ENCODE measurements at regions not wholly inside any gene's neighbourhood (a gene's known extent, or its start where the extent isn't known, plus 50 kb on each side); places are given as distances from the start of the nearest gene placed in this dataset.

GRCh38 chr5:167813389-167813788, 478.1 kb upstream of the WWC1 start:
- no peak for DNase-seq

GRCh38 chr5:167814040-167814439, 477.4 kb upstream of the WWC1 start:
- no peak for DNase-seq

GRCh38 chr5:167814828-167815227, 476.6 kb upstream of the WWC1 start:
- peak; percentile 43 for DNase-seq

DNA sequence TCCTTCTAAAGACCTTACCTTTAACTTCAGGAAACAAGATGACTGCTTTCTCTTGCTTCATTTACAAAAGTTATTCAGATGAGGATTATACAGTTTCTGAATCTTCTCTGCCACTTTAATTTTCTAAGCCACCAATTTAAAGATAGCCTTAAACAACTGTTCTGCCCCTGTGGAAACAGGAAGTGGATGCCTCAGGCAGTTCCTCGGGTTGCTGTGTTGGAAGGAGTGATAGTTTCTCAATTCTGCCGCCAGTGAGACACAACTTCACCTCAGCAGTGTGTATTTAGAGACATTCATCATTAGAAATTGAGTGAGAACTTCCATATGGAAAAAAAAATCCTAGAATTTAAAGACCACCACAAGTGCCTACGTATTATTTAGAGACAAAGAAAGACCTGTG, 475.1 kb upstream of the WWC1 start:
- DNase-seq = no peak

DNA sequence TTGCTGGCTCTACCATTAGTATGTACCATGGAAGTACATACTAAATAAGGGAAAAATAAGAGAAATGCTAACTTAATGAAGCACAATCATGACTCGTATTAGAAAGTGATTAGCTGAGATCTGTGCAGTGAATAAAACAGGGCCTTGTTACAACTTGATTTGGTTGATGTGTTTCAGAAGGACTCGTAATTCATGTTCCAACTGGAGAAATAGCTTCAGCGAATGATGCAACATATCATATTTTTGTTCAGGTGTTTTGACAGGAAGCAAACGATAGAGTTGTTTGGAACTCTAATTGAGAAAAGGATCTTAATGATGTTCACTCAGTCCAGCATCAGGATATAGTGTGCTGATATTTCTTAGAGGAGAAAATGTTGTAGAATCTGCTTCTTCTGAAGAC, 474.6 kb upstream of the WWC1 start:
- DNase-seq = no peak

DNA sequence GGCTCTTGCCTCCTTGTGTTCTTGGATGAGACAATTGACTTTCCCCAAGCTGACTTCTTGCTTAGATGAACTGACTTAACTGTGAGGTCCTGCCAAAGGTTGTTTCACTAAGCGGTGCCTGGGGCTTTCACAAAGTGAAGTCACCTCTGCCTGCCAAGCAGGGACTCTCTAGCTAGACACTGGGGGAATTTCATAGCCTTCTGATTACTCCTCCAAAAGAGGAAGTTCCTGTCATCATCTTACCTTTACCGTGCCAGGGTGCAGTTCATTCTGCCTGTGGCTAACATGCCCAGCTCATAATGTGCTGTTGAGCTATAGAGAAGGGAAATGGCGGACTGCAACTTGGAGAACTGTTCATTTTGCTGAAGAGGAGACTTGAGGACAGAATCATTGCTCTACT, 472.0 kb upstream of the WWC1 start:
- DNase-seq = no peak

DNA sequence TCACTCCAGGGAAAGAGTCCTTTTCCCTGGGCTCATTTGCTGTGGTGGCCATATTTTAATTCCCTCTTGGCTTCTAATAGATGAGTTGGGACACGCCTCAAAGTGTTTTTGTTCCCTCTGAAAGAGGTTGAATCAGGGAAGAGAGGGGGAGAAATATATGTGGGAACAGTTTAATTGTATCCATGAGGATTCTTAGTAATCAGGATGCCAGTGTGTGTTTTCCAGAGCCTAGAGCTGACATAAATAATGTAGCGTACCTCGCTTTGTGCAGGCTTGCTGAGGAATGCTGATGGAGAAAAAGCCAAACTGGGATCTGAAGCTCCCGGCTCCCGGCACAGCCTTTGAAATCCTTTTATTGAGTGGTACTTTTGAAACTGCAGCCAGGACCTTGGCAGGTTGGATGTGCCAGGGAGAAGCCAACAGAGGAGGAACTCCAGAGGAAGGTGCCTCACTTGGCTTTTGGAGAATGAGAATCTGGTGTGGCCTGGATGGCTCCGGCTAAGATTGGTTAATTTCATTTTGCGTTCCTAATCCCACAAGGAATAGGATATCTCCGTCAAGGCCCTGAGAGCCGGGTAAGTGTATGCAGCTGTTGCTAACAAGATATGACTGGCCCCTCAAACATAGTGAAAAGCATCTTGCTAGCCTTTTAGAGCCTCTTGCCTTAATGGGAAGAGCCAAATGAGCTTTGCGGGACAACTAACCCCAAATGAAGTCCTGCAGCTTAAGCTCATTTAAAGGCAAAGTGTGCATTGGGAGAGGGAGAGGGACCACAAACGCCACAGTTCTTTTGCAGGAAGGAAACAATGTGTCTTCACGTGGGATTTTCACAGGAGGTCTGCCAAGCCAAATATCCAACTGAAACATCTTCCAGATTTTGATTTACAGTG, 471.1 kb upstream of the WWC1 start:
- DNase-seq = peak; percentile 43

- DNase-seq = no peak
Observed at GRCh38 chr5:167821151-167821550, 470.3 kb upstream of the WWC1 start.

- DNase-seq = no peak
Observed at GRCh38 chr5:167821669-167822068, 469.8 kb upstream of the WWC1 start.

- no peak for DNase-seq
Observed at GRCh38 chr5:167822241-167822640, 469.2 kb upstream of the WWC1 start.

DNA sequence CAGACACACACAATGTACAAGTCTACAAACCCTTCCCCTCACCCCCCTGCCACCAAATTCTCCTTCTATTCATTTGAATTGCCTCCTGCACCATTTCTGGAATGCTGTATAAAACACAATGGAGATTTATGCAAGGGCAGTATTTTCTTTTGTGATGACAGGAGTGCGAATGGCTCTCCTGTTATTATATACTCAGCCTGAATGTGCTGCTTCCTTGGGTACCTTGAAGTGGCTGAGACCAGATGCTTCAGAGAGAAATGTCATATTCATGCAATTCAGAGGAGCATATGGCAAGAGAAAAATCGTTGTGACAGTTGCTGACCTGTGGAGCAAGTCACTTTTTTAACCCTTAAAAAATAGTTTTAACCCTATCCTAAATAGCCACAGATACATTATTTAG, 468.0 kb upstream of the WWC1 start:
- DNase-seq = no peak

DNA sequence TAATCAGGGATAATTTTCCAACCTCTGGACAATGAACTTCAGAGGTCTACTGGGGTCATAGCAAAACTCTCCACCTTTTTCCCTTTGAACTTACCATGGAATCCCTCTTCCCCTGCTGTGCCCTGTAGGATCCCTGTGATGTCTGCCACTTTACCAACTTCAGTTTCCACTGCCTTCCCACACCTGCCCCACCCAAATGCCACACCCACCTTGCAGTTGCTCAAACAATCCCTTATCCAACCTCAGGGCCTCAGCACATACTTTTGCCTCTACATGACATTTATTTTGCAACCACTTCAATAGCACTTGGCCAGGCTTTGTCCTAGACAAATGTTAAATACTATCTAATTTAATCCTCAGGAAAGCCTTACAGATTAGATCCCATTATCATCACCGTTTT, 463.7 kb upstream of the WWC1 start:
- no peak for DNase-seq

DNA sequence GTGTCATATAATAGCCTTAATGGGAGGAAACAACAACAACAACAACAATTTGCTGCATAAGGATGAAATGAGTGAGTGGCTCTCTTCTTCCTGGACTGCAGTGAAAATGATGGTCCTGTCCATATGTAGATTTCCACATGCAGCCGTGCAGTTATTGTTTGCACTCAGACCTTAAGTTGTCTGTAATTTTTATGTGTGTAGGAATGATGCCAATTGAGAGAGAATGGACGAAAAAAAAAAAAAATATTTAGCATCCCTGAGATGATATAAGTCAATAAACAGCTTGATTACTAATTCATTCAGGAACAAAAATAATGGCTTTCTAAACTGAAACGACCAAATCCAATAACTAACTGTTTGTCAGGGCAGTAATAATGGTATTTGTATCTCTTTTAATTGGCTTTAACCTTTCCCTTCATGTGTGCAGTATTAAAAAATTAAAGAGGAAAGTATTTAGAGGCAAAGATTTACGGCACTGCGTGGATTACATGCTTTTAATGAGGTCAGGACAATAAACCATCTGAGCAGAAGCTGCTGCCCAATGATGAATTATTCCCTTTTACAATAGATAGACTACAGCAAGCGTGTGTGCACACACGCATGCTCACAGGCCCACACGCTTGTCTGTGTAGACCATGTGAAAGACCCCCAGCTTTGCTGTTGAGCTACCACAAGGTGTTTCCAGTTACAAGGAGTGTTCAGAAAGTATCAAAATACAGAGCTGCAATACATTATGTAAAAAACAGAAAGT, 459.5 kb upstream of the WWC1 start:
- no peak for DNase-seq

DNA sequence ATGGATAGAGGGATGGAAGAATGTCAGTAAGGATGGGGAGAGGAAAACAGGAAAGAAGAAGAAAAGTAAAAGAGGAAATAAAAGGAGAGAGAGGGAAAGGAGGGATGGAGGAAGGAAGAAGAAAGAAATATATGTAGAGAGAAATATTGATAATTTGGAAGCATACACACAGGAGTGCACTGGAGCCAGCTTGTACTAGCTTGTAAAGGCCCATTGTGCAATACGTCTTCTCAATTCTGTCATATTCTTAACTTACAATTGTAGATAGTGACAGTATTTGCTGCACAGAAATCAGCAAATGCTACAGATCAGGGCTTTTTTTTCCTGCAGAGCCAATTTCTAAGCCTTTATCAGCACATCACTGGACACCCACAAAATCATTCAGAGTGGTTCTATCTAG, 458.8 kb upstream of the WWC1 start:
- no peak for DNase-seq

DNA sequence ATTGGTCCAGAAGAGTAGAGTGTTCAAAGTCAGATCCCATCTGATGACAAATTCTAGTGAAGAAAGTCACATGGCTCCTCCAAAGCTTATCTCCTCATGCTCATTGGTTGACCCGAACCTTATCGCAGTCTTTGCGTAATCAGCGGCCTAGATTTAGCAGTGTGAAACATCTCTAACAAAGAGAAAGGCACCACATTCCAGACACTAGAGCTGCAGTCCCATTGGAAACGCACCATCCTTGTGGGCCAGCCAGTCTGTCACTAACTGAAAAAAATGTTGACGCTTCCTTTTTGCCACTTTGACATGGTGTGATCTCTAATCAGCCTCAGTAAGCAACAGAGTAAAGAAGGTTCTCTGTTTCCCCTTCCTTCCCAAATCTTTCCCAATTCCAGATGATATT, 458.0 kb upstream of the WWC1 start:
- no peak for DNase-seq

DNA sequence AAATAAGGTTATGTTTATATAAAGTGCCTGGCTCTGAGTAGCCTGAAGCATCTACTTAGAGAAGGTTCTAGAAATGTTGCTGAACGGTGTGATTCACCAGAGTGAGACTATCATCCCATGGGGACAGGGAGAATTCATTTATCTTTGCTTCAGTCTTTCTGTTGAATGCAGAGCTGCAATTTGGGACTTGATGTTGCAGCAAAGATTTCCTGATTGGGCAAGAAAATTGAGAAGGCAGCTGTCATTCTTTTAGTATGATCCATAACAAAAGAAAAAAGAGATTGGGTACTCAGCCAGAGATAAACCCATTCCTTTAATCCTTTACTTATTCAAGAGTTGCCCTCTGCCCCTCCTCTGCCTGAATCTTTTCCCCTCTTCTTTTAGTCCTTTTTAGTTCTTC, 456.3 kb upstream of the WWC1 start:
- no peak for DNase-seq

GRCh38 chr5:167837127-167837526, 454.3 kb upstream of the WWC1 start:
- no peak for DNase-seq

DNA sequence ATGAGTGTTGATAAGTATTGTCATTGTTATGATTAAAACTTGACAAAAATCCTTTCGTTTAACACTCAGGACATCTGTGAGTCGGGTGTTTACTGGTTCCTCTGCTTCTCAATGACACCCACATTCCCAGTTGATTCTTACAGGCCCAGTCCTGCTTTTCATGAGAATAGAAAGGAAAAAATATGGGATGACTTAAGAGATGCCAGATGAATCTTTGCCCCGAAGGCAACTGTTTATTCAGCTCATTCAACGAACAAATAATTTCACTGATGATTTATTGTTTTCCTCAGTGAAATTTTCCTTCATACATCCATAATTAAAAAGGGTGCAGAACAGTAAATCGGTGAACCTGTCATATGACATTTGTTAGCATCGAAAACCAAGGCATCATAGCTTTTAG, 452.4 kb upstream of the WWC1 start:
- DNase-seq = no peak

GRCh38 chr5:167840527-167841130, 450.8 kb upstream of the WWC1 start:
- DNase-seq = no peak

DNA sequence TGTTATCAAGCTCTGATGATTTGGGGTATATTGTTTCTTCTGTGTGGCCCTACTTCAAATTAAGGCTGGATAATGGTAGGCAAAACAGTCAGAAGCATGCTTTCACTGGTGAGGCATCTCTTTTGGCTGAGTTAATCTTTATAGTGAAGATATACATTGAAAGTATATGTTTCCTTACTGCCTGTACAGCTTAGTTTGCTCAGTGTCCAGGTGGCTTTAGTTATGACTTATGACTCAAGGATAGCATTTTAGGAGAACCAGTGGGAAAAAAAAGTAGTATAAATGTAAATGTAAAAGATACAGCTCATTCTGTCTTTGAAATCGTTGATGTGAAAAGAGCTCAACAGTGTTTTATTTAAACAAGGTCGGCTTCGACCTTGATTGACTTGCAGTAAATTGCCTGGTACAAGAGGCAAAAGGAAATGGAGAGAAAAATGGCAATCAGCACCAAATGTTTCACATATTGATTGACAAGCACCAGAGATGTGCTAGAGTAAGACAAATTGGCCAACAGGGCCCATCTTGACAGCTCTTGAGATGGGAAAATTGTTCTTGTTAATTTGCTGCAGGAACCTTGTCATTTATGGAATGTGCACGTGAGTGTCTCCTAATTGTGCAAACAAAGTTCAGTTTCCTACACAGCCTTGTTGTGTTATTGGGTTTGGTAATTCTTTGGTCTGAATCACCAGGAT, 447.4 kb upstream of the WWC1 start:
- DNase-seq = no peak

DNA sequence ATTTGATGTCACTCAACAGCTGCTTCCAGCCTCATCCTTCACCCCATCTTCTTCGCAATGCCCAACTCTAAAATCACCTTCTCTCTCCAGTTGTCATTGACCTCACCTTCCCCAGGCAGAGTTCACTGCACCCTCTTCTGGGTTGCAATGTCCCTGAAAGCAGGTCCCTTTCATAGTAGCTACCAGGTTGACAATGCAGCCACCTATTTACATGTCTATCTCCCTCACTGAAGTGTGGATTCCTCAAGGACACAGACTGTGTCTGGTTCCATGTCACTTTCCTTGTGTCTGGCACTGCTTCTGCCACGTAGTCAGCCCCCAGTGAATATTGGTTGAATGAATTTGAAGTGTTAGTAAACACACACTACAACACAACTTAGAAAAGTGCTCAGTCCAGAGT, 445.5 kb upstream of the WWC1 start:
- no peak for DNase-seq

DNA sequence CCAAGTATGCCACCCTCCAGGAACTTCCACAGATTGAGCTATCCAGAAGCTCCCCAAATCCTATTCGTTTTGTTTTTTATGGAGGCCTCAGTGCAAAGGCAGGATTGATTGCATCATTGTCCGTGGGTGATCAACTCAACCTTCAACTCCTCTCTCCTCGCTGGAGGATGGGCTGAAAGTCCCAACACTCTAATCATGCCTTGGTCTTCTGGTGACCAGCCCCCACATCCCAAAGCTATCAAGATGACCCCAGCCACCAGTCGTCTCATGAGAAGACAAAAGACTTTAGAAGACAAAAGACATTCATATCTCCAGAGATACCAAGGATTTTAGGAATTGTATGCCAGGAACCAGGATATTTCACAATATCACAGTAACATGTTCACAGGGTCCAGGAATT, 441.6 kb upstream of the WWC1 start:
- no peak for DNase-seq

- DNase-seq = no peak
Observed at GRCh38 chr5:167850911-167851310, 440.5 kb upstream of the WWC1 start.

All from right hindlimb (tissue), 1 donor.